MCF 10A (cell line): ENCODE measurements at regions not wholly inside any gene's neighbourhood (a gene's known extent, or its start where the extent isn't known, plus 50 kb on each side); places are given as distances from the start of the nearest gene placed in this dataset.

ENCODE experiments used
- BruUV-seq: library from RNA; stranded (reverse); fragments of 400-500 nt; replicated peaks from 2 replicates; lab custom pipeline; 2021; lab: Mats Ljungman, UMichigan
- CTCF ChIA-PET: fragments of 300-600 bp; sonication (Branson Sonifier 250); formaldehyde crosslinking; extraction: SDS; loops from one replicate; lab custom pipeline; 2021; ENCODE audit warnings: antibody characterized with exemption, inconsistent platforms; lab: Yijun Ruan, JAX
- POLR2A ChIA-PET: fragments of 300-600, 350-650 bp; sonication (Branson Sonifier 250); formaldehyde crosslinking; extraction: SDS; loops from one replicate; lab custom pipeline; 2020; ENCODE audit warnings: antibody characterized with exemption, inconsistent platforms; lab: Yijun Ruan, JAX
- DNase-seq: peaks from one replicate; pipeline ENCODE4 v3.0.0-alpha.2; 2018; ENCODE audit not compliant: unreplicated experiment
- H3K27ac Mint-ChIP-seq: one replicate; pipeline ENCODE4 v1.8.0; 2022; ENCODE audit warnings: mild to moderate bottlenecking, low read depth, mixed read lengths; ENCODE audit not compliant: unreplicated experiment
- H3K27me3 Mint-ChIP-seq: one replicate; pipeline ENCODE4 v1.8.0; 2022; ENCODE audit warnings: mixed read lengths; ENCODE audit not compliant: insufficient read depth, unreplicated experiment
- H3K36me3 Mint-ChIP-seq: one replicate; pipeline ENCODE4 v1.8.0; 2022; ENCODE audit warnings: mild to moderate bottlenecking, moderate library complexity, mixed read lengths; ENCODE audit not compliant: insufficient read depth, unreplicated experiment
- H3K4me1 Mint-ChIP-seq: one replicate; pipeline ENCODE4 v1.8.0; 2022; ENCODE audit warnings: mixed read lengths; ENCODE audit not compliant: insufficient read depth, unreplicated experiment
- H3K4me3 Mint-ChIP-seq: one replicate; pipeline ENCODE4 v1.8.0; 2022; ENCODE audit warnings: mild to moderate bottlenecking, moderate library complexity, mixed read lengths; ENCODE audit not compliant: unreplicated experiment
- H3K9me3 Mint-ChIP-seq: one replicate; pipeline ENCODE4 v1.8.0; 2022; ENCODE audit warnings: mixed read lengths; ENCODE audit not compliant: unreplicated experiment
- intact Hi-C: fragments of 100-400 bp; cut with micrococcal nuclease; formaldehyde crosslinking; loops from 2 replicates; pipeline ENCODE4 v1.14.1; 2022
- TF ChIP-seq, protein P1 (sequence below): fragments of 200-600 bp; IDR thresholded peaks from one replicate; pipeline ENCODE4 v1.8.0; 2022; ENCODE audit warnings: antibody characterized with exemption, mild to moderate bottlenecking; ENCODE audit not compliant: unreplicated experiment

GRCh38 chr13:106383791-106384190 lies 151.7 kb downstream of the EFNB2 start:
- H3K9me3 Mint-ChIP-seq: no peaks in the 10 kb centered on the region
- H3K4me3 Mint-ChIP-seq: no peak overlapping the region
- intact Hi-C loops: no loop called here
- TF ChIP-seq, protein P1, sequence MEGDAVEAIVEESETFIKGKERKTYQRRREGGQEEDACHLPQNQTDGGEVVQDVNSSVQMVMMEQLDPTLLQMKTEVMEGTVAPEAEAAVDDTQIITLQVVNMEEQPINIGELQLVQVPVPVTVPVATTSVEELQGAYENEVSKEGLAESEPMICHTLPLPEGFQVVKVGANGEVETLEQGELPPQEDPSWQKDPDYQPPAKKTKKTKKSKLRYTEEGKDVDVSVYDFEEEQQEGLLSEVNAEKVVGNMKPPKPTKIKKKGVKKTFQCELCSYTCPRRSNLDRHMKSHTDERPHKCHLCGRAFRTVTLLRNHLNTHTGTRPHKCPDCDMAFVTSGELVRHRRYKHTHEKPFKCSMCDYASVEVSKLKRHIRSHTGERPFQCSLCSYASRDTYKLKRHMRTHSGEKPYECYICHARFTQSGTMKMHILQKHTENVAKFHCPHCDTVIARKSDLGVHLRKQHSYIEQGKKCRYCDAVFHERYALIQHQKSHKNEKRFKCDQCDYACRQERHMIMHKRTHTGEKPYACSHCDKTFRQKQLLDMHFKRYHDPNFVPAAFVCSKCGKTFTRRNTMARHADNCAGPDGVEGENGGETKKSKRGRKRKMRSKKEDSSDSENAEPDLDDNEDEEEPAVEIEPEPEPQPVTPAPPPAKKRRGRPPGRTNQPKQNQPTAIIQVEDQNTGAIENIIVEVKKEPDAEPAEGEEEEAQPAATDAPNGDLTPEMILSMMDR: no peak
- ChIA-PET CTCF (no interaction called here), POLR2A (interaction anchor here (0.7 kb wide), 1 partner anchor 77 kb away, joined by 3 read pairs; no protein-coding TSS in a partner anchor)
- no peak for DNase-seq
- peaks cover 3% of the 10 kb centered on the region for H3K4me1 Mint-ChIP-seq
- BruUV-seq: no TSS peak
- no peaks in the 10 kb centered on the region for H3K27me3 Mint-ChIP-seq
- no peaks in the 10 kb centered on the region for H3K36me3 Mint-ChIP-seq
- H3K27ac Mint-ChIP-seq: no peak overlapping the region

DNA sequence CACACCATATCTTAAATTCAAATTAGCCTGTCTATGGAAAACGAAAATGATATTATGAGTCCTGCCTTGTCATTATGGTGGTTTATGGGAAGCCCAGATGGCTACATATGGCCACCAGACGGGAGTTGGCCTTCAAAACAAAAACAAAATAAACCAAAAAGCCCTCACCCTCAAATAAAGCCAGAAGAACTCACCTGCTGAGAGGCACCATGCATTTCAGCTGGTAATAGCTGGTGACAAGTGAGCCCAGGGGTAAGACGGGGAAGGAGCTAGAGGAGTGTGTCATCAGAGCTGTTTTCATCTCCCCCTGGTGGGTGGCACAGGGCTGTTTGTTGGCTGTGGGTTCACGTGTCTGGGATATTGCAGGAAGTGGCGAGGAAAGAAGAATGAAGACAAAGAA lies 152.9 kb downstream of the EFNB2 start:
- Mint-ChIP-seq H3K27me3 (no peaks in the 10 kb centered on the region), H3K9me3 (no peaks in the 10 kb centered on the region), H3K36me3 (no peaks in the 10 kb centered on the region), H3K4me1 (peaks cover 10% of the 10 kb centered on the region), H3K27ac (no peak overlapping the region), H3K4me3 (no peak overlapping the region)
- ChIA-PET POLR2A (interaction anchor here (0.7 kb wide), 1 partner anchor 679 kb away, joined by 3 read pairs; no protein-coding TSS in a partner anchor), CTCF (interaction anchor here (0.7 kb wide), 2 partner anchors 9 to 558 kb away, joined by 3 to 5 read pairs; no protein-coding TSS in a partner anchor)
- no peak for DNase-seq
- intact Hi-C loops: no loop called here
- no TSS peak for BruUV-seq
- TF ChIP-seq, protein P1: no peak

- Mint-ChIP-seq H3K27me3 (no peaks in the 10 kb centered on the region), H3K4me1 (peaks cover 22% of the 10 kb centered on the region), H3K27ac (no peak overlapping the region), H3K4me3 (no peak overlapping the region), H3K36me3 (no peaks in the 10 kb centered on the region), H3K9me3 (no peaks in the 10 kb centered on the region)
- intact Hi-C loops: no loop called here
- CTCF ChIA-PET: no interaction called here
- no TSS peak for BruUV-seq
- TF ChIP-seq, protein P1: no peak
- no peak for DNase-seq
- POLR2A ChIA-PET: no interaction called here
Measured at GRCh38 chr13:106381091-106381490, 154.4 kb downstream of the EFNB2 start.

DNA sequence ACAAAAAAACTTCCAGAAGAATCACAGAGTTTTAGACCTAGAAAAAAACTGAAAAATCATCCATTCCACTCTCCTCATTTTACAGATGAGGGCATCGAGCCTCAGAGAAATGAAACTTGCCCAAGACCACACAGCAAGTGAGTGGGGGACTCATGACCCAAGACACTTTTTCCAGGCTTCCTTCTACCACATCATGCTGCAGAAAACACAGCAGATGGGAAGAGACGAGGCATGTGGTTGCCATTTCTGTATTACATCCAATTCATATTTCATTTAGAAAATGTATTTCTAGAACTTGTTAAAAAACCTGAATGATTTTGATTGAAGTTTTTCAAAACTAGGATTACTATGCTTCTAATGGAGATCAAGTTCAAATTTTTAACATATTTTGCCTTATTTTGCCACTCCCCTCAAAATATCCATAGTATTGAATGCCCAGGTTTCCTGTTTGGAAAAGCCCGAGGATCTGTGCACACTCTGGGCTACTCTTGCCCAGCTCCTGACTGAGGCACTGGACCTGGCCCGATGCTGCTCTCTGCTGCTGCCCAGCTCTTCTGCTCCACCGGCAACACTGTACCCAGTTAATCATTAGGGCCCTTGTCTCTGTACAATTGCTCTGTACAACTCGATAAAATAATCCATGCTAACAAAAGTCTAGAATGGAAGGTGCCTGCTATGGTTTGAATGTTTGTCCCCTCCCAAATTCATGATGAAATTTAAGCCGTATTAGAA lies 157.4 kb downstream of the EFNB2 start:
- intact Hi-C loops: loop anchor here (1.0 to 5.0 kb wide), 2 partner anchors 129 to 222 kb away; no protein-coding TSS in a partner anchor
- ChIA-PET POLR2A (interaction anchor here (0.6 kb wide), 1 partner anchor 85 kb away, joined by 4 read pairs; no protein-coding TSS in a partner anchor), CTCF (no interaction called here)
- Mint-ChIP-seq H3K36me3 (no peaks in the 10 kb centered on the region), H3K27me3 (no peaks in the 10 kb centered on the region), H3K4me1 (peaks cover 42% of the 10 kb centered on the region), H3K4me3 (no peak overlapping the region), H3K27ac (no peak overlapping the region), H3K9me3 (no peaks in the 10 kb centered on the region)
- no peak for DNase-seq
- BruUV-seq: no TSS peak
- TF ChIP-seq, protein P1: no peak
